SK-N-SH (cell line): ENCODE measurements at regions not wholly inside any gene's neighbourhood (a gene's known extent, or its start where the extent isn't known, plus 50 kb on each side); places are given as distances from the start of the nearest gene placed in this dataset.

Experiments used
- CTCF ChIA-PET: fragments of 300-600, 350-600 bp; formaldehyde crosslinking; extraction: SDS; loops from one replicate; lab custom pipeline; 2021; lab: Yijun Ruan, JAX
- POLR2A ChIA-PET: fragments of 350-600 bp; sonication (Branson Sonifier 250); formaldehyde crosslinking; extraction: SDS; loops from one replicate; lab custom pipeline; 2020; ENCODE audit warnings: antibody characterized with exemption, inconsistent platforms; lab: Yijun Ruan, JAX
- DNase-seq: peaks from one replicate; pipeline ENCODE4 v3.0.0; 2012
- H2AFZ ChIP-seq: fragments of 200-600 bp; sonication (generic); 2 replicates; pipeline ENCODE4 v1.8.1; 2016; ENCODE audit warnings: antibody characterized with exemption, mild to moderate bottlenecking, low read depth
- H3F3A ChIP-seq: fragments of 200-600 bp; sonication (generic); replicated peaks from 2 replicates; pipeline ENCODE3; 2016; ENCODE audit warnings: antibody characterized with exemption, mild to moderate bottlenecking; ENCODE audit not compliant: insufficient read depth
- H3K27ac ChIP-seq, 2 experiments: fragments of 200-500 bp in 1 of 2; fragments of 200-600 bp in 1 of 2; sonication (Bioruptor generic) in 1 of 2; sonication (generic), shearing (Covaris generic) in 1 of 2; 2 replicates each; pipeline versions ENCODE4 v1.5.1 to v1.6.1; 2014 to 2016; ENCODE audit warnings: low read depth in 2 of 2, inconsistent platforms in 1 of 2, low read length in 1 of 2, mild to moderate bottlenecking in 1 of 2, mixed read lengths in 1 of 2
- H3K27me3 ChIP-seq: fragments of 200-600 bp; sonication (generic), shearing (Covaris generic); 2 replicates; pipeline ENCODE4 v1.6.1; 2016; ENCODE audit warnings: mixed run types; ENCODE audit not compliant: insufficient read depth
- H3K36me3 ChIP-seq, 2 experiments: fragments of 200-500 bp in 1 of 2; fragments of 200-600 bp in 1 of 2; sonication (Bioruptor generic) in 1 of 2; sonication (generic) in 1 of 2; replicated peaks in 1 of 2; 2 replicates each; pipeline versions ENCODE3 to v1.5.1; 2014 to 2016; ENCODE audit warnings: low read length in 1 of 2, mild to moderate bottlenecking in 1 of 2; ENCODE audit not compliant: insufficient read depth in 2 of 2, control insufficient read depth in 1 of 2
- H3K4me1 ChIP-seq, 2 experiments: fragments of 200-500 bp in 1 of 2; fragments of 200-600 bp in 1 of 2; sonication (Bioruptor generic) in 1 of 2; sonication (generic), shearing (Covaris generic) in 1 of 2; 2 replicates each; pipeline versions ENCODE4 v1.5.1 to v1.6.1; 2014 to 2016; ENCODE audit warnings: low read depth in 1 of 2, low read length in 1 of 2, mixed run types in 1 of 2; ENCODE audit not compliant: insufficient read depth in 2 of 2, control insufficient read depth in 1 of 2
- H3K4me2 ChIP-seq: fragments of 200-600 bp; sonication (generic), shearing (Covaris generic); 2 replicates; pipeline ENCODE4 v1.6.1; 2017; ENCODE audit warnings: mixed run types
- H3K4me3 ChIP-seq, 2 experiments: fragments of 200-500 bp in 1 of 2; fragments of 200-600 bp in 1 of 2; sonication (Bioruptor generic) in 1 of 2; sonication (generic), shearing (Covaris generic) in 1 of 2; 2 replicates each; pipeline versions ENCODE4 v1.5.1 to v1.8.1; 2014 to 2016; ENCODE audit warnings: low read depth in 2 of 2, inconsistent platforms in 1 of 2, low read length in 1 of 2, mild to moderate bottlenecking in 1 of 2, mixed read lengths in 1 of 2, moderate library complexity in 1 of 2
- H3K79me2 ChIP-seq: fragments of 200-600 bp; sonication (generic); 2 replicates; pipeline ENCODE4 v1.8.1; 2017; ENCODE audit warnings: mild to moderate bottlenecking; ENCODE audit not compliant: insufficient read depth
- H3K9ac ChIP-seq: fragments of 200-600 bp; sonication (generic); 2 replicates; pipeline ENCODE4 v1.6.1; 2017; ENCODE audit warnings: mixed run types
- H3K9me2 ChIP-seq: fragments of 200-600 bp; sonication (generic); 2 replicates; pipeline ENCODE4 v1.6.1; 2017; ENCODE audit warnings: mixed run types
- H3K9me3 ChIP-seq: fragments of 200-600 bp; sonication (generic); 2 replicates; pipeline ENCODE4 v1.6.1; 2017; ENCODE audit warnings: mixed run types, mild to moderate bottlenecking, moderate library complexity
- H4K20me1 ChIP-seq: fragments of 200-600 bp; sonication (generic); 2 replicates; pipeline ENCODE4 v1.6.1; 2017; ENCODE audit warnings: mild to moderate bottlenecking, mixed run types; ENCODE audit not compliant: insufficient read depth
- CTCF ChIP-seq: fragments of 200-600 bp; sonication (generic); IDR thresholded peaks from 2 replicates; pipeline ENCODE4 v1.6.1; 2017; ENCODE audit warnings: antibody characterized with exemption, mild to moderate bottlenecking, moderate library complexity
- ELF1 ChIP-seq: IDR thresholded peaks from 2 replicates; pipeline ENCODE4 v1.4.0; 2012
- EP300 ChIP-seq, 2 experiments: IDR thresholded peaks; 2 replicates each; pipeline versions ENCODE4 v1.4.0 to v1.6.1; 2012; ENCODE audit warnings: borderline replicate concordance in 1 of 2, low read depth in 1 of 2, low read length in 1 of 2
- GATA2 ChIP-seq: sonication (generic); formaldehyde crosslinking; IDR thresholded peaks from 2 replicates; pipeline ENCODE4 v1.5.0; 2020; ENCODE audit warnings: mild to moderate bottlenecking, missing genetic modification reagents
- IRF3 ChIP-seq: fragments of 150-350 bp; IDR thresholded peaks from 2 replicates; pipeline ENCODE4 v1.6.1; 2016; ENCODE audit warnings: mild to moderate bottlenecking, low read depth, low read length
- MEF2A ChIP-seq: IDR thresholded peaks from 2 replicates; pipeline ENCODE4 v1.4.0; 2012; ENCODE audit warnings: low read depth, borderline replicate concordance
- RAD21 ChIP-seq: IDR thresholded peaks from 2 replicates; pipeline ENCODE4 v1.6.1; 2012; ENCODE audit warnings: mild to moderate bottlenecking, low read length
- RXRA ChIP-seq: IDR thresholded peaks from 2 replicates; pipeline ENCODE4 v1.4.0; 2012; ENCODE audit warnings: low read depth, mild to moderate bottlenecking, borderline replicate concordance
- TAF1 ChIP-seq: IDR thresholded peaks from 2 replicates; pipeline ENCODE4 v1.6.1; 2012; ENCODE audit warnings: low read depth, mild to moderate bottlenecking, low read length, moderate library complexity, borderline replicate concordance
- TCF12 ChIP-seq: IDR thresholded peaks from 2 replicates; pipeline ENCODE4 v1.4.0; 2012
- WGBS: methylation state at CpG from one replicate; pipeline ENCODE4 v1.1.6; 2017; ENCODE audit warnings: low lambda C conversion rate; 5-methylcytosine and 5-hydroxymethylcytosine counted together
- TF ChIP-seq, protein P1 (sequence below): IDR thresholded peaks from 2 replicates; pipeline ENCODE4 v1.6.1; 2012; ENCODE audit warnings: mild to moderate bottlenecking, low read depth, low read length, moderate library complexity

GRCh38 chr21:19322360-19322759 is 918.8 kb upstream of the TMPRSS15 start:
- no peaks in the 10 kb centered on the region for H3K9me3 ChIP-seq
- WGBS: 1% methylated on average over 1 of the region's 1 CpG
- H3K27me3 ChIP-seq: no peaks in the 10 kb centered on the region
- H3K9ac ChIP-seq: no peak overlapping the region
- no peak overlapping the region for H2AFZ ChIP-seq
- H3K4me3 ChIP-seq: no peak overlapping the region
- H3K36me3 ChIP-seq: no peaks in the 10 kb centered on the region
- DNase-seq: no peak
- H3K4me2 ChIP-seq: no peak overlapping the region
- ChIA-PET POLR2A (no interaction called here), CTCF (no interaction called here)
- H3K79me2 ChIP-seq: no peaks in the 10 kb centered on the region
- no peaks in the 10 kb centered on the region for H3K4me1 ChIP-seq
- no peaks in the 10 kb centered on the region for H4K20me1 ChIP-seq
- no peaks in the 10 kb centered on the region for H3F3A ChIP-seq
- H3K9me2 ChIP-seq: no peaks in the 10 kb centered on the region
- H3K27ac ChIP-seq: no peak overlapping the region
- TF ChIP-seq EP300 (IDR thresholded peaks at IDR 0.05; ENCODE audit: borderline replicate concordance in 1 of 2, low read depth in 1 of 2, low read length in 1 of 2): no peak
- 0 out of 2 replicates have a peak, but pooled peaks have one; percentile 2 for TF ChIP-seq RAD21
- TF ChIP-seq CTCF: peak; percentile 39
- TF ChIP-seq MEF2A: no peak
- no peak for TF ChIP-seq TCF12

DNA sequence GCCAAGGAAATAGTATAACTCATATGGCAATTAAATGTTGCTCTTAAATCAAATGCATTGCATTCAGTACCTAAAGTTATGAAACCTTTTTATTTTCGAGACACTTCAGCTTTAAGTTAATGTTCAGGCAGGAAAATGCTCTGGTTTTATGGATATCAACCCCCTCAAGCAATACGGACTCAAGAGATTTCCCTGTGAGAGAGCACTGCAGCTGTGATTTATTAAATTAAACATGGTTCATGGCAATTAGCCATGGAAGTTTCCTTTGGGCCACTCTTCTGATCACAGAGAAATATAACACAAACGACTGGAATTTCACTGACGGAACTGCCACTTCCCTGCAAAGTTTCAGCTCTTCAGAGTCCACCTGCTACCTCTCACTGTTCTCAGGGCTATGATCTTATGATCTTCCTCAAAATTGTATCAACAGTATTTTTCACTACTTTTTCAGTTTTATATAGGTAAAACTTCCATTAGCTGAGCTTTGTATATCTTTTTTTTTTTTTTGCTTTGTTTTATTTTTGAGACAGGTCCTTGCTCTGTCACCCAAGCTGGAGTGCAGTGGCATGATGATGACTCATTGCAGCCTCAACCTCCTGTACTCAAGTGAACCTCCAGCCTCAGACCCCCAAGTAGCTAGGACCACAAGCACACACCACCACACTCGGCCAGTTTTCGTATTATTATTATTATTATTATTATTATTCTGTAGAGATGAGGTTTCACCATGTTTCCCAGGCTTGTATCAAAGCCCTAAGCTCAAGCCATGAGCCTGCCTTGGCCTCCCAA is 923.1 kb upstream of the TMPRSS15 start:
- Histone ChIP-seq H3K4me3 (no peak overlapping the region), H3K27me3 (no peaks in the 10 kb centered on the region), H3K27ac (no peak overlapping the region), H2AFZ (no peak overlapping the region), H4K20me1 (no peaks in the 10 kb centered on the region), H3K9ac (no peak overlapping the region), H3F3A (no peaks in the 10 kb centered on the region), H3K4me2 (no peak overlapping the region), H3K9me2 (no peaks in the 10 kb centered on the region), H3K36me3 (no peaks in the 10 kb centered on the region), H3K9me3 (no peaks in the 10 kb centered on the region), H3K4me1 (no peaks in the 10 kb centered on the region), H3K79me2 (no peaks in the 10 kb centered on the region)
- no peak for DNase-seq
- POLR2A ChIA-PET: no interaction called here
- CTCF ChIA-PET: no interaction called here
- 2% methylated on average over 6 of the region's 6 CpGs for WGBS
- TF ChIP-seq IRF3: no peak
- TF ChIP-seq ELF1: no peak
- TF ChIP-seq GATA2 (CRISPR knock-in tag): no peak
- no peak for TF ChIP-seq RXRA
- no peak for TF ChIP-seq TAF1
- TF ChIP-seq, protein P1, sequence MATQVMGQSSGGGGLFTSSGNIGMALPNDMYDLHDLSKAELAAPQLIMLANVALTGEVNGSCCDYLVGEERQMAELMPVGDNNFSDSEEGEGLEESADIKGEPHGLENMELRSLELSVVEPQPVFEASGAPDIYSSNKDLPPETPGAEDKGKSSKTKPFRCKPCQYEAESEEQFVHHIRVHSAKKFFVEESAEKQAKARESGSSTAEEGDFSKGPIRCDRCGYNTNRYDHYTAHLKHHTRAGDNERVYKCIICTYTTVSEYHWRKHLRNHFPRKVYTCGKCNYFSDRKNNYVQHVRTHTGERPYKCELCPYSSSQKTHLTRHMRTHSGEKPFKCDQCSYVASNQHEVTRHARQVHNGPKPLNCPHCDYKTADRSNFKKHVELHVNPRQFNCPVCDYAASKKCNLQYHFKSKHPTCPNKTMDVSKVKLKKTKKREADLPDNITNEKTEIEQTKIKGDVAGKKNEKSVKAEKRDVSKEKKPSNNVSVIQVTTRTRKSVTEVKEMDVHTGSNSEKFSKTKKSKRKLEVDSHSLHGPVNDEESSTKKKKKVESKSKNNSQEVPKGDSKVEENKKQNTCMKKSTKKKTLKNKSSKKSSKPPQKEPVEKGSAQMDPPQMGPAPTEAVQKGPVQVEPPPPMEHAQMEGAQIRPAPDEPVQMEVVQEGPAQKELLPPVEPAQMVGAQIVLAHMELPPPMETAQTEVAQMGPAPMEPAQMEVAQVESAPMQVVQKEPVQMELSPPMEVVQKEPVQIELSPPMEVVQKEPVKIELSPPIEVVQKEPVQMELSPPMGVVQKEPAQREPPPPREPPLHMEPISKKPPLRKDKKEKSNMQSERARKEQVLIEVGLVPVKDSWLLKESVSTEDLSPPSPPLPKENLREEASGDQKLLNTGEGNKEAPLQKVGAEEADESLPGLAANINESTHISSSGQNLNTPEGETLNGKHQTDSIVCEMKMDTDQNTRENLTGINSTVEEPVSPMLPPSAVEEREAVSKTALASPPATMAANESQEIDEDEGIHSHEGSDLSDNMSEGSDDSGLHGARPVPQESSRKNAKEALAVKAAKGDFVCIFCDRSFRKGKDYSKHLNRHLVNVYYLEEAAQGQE: no peak
